Colon (tissue), 2 donors: ENCODE measurements at regions not wholly inside any gene's neighbourhood (a gene's known extent, or its start where the extent isn't known, plus 50 kb on each side); places are given as distances from the start of the nearest gene placed in this dataset.

Experiments used
- FAIRE-seq: peaks from 2 replicates; lab custom pipeline; 2012; peaks lifted over from hg19 to GRCh38; lab: Jason Lieb, UNC
- donor health status: control.
- donor health status: control.

DNA sequence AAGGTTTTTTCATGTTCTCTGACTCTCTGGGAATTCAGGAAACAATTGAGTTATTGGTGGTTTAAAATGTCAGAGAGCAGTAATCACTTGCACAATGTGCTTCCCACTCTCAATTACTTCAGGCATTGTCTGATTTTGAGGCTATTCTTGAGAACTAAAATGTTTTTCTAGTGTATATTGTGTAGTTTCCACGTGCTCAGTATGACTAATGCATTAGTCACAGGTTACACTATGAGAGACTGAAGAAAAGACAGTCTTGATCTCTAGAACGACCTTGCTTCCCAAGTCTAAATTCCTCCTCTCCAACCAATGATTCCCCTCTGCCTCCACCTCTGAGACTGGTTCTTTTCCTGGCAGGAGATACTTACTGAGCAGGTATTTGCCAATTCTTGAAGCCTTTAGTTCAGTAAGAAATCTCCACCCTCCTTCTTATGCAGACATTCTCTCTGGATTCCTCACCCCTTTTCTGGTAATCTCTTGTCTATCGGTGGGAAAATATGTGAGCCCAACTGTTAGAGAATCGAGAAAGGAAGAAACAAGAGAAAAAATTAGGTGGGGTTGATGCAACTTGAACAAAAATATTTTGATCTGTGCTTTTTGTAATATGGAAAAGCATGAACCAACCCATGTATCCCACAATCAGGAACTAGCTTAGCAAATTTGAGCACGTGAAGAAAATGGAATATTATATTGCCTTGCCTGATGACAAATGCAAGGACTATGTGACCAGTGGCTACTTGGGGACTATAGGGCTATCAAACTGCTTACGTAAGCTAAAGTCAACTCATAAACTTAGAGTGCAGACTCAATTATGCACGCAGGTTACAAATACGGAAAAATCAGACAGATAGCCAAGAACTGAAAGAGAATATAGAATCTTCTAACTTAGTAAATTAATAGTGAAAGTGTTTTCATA lies 61.1 kb upstream of the SLC22A16 start:
- FAIRE-seq, result no peak

DNA sequence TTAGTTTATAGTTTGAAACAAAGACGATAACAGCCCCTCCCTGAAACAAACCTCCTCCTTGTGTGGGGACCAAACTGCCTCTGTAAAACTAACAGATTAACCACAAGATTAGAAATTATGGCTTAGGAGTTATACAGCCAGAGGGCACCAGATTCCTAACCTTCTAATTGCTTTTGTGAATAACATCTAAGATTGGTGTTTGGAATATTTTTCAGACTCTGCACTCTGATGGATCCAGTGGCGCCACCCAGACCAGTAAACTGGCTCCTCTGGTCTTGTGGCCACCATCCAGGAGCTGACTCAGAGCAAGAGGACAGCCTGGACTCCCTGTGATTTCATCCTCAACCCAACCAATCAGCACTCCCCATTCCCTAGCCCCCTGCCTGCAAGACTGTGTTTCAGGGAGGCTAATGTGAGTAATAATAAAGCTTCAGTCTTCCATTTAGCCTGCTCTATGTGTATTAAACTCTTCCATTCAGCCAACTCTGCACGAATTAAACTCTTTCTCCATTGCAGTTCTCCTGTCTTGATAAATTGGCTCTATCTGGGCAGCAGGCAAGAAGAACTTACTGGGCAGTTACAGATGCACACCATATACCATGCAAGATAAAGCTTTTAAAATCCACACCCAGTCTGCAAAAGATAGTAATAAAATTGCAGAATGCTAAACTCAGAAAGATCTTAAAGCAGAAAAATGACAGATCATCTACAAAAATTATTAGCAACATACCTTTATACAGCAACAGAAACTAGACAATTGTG lies 58.5 kb upstream of the SLC22A16 start:
- FAIRE-seq, result no peak

DNA sequence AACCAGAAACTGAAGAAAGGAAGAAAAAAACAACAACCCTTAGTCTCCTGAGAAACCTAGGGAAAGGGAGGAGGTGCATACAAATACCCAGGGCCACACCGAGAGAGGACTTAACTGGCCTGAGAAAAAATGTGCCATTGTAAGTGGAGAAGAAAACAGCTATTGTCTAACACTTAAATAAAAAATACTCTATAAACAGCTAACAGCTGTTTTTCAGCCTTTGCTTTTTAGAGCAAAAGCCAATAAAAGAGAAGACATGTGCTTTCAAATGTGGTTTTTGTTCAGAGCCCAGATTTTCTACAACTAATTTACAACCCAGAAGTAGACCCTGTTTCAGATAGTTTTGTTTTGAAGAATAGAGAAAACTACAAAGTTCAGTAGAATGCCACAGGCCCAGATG lies 56.0 kb upstream of the SLC22A16 start:
- FAIRE-seq, result no peak

DNA sequence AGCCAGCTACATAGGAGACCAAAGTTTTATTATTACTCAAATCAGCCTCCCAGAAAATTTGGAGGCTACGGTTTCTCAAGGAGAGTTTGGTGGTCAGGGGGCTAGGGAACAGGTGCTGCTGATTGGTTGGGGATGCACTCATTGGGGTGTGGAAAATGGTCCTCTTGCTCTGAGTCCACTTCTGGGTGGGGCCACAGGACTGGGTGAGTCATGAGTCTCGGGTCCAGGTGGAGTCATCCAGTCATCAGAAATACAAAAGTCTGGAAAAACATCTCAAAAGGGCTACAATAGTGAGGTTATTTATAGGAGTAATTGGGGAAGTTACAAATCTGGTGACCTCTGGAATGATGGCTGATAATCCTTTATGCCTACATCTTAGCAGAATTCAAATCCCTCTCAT lies 54.3 kb upstream of the SLC22A16 start:
- FAIRE-seq, result no peak

DNA sequence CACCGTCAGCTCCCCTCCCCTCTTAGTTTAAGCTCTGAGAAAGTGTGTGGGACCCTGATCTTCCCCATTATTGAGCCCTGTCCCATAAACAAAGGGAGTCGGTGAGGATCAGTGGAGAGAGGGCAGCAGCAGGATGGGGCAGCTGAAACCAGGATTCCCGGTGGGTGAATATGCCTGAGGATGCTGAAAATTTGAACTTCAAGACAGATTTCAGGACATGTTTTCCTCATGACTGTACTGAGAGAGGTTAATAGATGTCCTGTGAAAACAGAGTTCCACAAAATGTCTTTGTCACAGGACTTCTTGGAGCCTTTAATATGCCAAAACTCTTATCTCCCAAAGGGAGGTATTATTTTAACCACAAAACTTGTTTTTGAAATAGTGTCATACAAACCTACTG lies 53.5 kb upstream of the SLC22A16 start:
- FAIRE-seq, result no peak

DNA sequence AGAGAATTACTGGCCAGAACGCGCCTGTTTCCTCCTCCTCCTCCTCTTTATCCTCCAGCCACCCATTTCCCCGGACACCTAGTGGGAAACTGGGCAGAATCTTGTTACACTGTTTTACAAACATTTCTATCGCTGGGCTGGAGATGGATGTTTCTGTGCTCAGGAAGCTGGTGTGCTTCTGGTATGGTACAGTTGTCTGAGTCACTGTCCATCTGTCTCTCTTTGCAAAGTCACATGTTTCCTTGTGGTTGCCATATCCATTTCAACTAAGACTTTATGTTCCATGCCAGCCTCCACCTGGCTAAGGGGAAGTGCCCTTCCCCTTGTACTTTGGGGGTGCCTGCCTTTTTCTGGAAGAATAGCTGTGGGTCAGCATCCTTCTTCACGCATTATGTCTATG lies 52.9 kb upstream of the SLC22A16 start:
- FAIRE-seq, result no peak

DNA sequence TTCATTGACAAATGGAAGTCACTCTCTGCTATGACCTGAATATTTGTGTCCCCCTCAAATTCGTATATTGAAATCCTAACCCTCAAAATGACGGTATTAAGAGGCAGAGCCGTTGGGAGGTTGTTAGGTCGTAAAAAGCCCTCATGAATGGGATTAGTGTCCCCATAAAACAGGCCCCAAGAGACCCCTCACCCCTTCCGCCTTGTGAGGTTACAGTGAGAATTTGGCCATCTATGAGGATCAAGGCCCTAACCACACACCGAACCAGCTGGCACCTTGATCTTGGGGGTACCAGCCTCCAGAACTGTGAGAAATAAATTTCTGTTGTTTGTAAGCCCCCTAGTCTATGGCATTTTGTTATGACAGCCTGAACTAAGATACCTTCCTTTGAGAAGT lies 52.5 kb upstream of the SLC22A16 start:
- FAIRE-seq, result no peak

DNA sequence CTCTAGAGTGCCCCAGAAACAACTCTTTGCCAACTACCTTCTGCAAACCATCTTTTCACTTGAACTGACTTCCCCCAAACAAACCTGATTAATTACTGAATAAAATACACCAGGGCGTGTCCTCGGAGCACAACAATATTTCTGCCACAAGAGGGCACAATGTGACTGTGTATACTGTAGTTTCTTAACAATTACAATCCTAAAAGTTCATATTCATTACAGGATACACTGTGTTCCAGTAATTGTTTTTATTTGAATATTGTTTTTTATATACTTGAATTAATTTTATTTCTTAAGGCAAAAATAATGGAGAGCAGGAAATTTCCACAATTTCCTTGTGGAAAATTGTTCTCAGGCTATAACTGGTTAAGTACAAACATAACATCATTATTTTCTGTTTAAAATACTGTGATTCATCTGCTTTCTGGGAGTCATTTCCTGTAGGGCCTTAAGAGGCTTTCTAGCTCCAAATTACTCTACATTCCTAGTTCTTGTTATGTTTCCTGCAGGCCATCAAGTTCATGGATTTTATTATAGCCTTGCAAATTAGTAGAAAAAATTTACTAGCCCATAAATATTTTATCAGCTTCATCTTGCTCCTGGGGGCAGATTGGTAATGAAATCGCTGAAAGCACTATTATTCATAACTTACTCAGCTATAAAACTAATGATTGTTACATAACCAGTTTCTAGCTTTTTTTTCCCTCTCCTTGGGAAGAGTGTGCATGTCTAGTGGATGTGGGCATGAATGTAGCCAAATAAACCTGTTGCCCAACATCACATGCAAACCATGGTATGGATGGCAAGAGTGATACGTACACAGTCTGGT lies 51.9 kb upstream of the SLC22A16 start:
- FAIRE-seq, result peak; percentile 86

DNA sequence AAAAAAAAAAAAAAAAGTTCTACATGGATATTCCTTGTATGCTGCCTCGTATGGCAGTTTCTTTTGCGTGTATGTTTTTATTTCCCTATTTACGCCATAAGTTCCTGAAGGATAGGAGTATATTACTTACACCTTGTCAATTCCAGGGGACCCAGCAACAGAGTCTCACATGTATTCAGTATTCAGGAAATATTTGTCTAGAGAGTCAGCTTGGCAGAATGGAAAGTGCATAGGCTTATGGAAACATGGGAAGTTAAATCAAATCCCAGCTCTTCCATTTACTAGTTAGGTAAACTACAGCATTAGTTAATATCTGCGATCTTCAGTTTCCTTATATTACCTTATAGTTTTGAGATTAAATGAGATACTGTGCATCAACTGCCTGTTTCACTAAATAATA lies 51.1 kb upstream of the SLC22A16 start:
- FAIRE-seq, result no peak

DNA sequence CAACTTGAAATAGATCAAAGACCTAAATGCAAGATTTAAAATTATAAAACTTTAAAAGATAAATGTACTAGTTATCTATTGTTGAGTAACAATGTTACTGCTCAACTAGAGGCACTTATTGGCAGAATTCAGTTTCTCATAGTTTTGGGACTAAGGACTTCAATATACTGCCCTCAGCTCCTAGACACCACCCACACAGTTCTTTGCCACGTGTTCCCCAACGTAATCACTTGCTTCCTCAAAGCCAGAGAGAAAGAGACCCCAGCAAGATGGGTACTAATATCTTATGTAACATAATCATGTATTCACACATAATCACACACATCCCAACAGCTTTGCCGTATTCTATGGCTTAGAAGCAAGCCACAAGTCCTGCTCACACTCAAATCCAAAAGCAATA lies 50.3 kb upstream of the SLC22A16 start:
- FAIRE-seq, result no peak
